Right lung (tissue), 2 donors: ENCODE measurements at regions not wholly inside any gene's neighbourhood (a gene's known extent, or its start where the extent isn't known, plus 50 kb on each side); places are given as distances from the start of the nearest gene placed in this dataset.
"Not testable (repeated sequence)": the region's sequence is repeated elsewhere in the genome, so short reads cannot be mapped to it uniquely, and the experiment has no call there.

Source experiments
- DNase-seq, 2 donors: peaks; one replicate each; pipeline ENCODE4 v3.0.0-alpha.2; 2013

GRCh38 chr2:144989579-144990270 lies 469.8 kb upstream of the ZEB2 start:
- no peak for DNase-seq

GRCh38 chr2:144988591-144988990 lies 468.7 kb upstream of the ZEB2 start:
- no peak for DNase-seq

- no peak for DNase-seq
Observed at GRCh38 chr2:144986691-144987090, 466.8 kb upstream of the ZEB2 start.

- DNase-seq, result no peak
Observed at GRCh38 chr2:144984038-144984437, 464.1 kb upstream of the ZEB2 start.

GRCh38 chr2:144983107-144983506 lies 463.2 kb upstream of the ZEB2 start:
- no peak for DNase-seq

- no peak for DNase-seq
Observed at GRCh38 chr2:144982481-144982880, 462.6 kb upstream of the ZEB2 start.

- DNase-seq, result no peak
Observed at GRCh38 chr2:144975881-144976280, 456.0 kb upstream of the ZEB2 start.

GRCh38 chr2:144972676-144973075 lies 452.8 kb upstream of the ZEB2 start:
- no peak for DNase-seq

- DNase-seq, result peak in 1 of 2 donors; percentile 15
Observed at GRCh38 chr2:144971786-144972335, 451.9 kb upstream of the ZEB2 start.

- DNase-seq, result not testable (repeated sequence)
Observed at GRCh38 chr2:144970410-144970809, 450.5 kb upstream of the ZEB2 start.

- not testable (repeated sequence) for DNase-seq
Observed at GRCh38 chr2:144969564-144969963, 449.6 kb upstream of the ZEB2 start.

GRCh38 chr2:144967961-144968360 lies 448.0 kb upstream of the ZEB2 start:
- DNase-seq, result no peak

- DNase-seq, result no peak
Observed at GRCh38 chr2:144965172-144965571, 445.3 kb upstream of the ZEB2 start.

GRCh38 chr2:144963031-144963430 lies 443.1 kb upstream of the ZEB2 start:
- DNase-seq, result no peak

GRCh38 chr2:144959416-144959815 lies 439.5 kb upstream of the ZEB2 start:
- no peak for DNase-seq

GRCh38 chr2:144950899-144951560 lies 431.1 kb upstream of the ZEB2 start:
- no peak for DNase-seq

GRCh38 chr2:144948205-144948855 lies 428.4 kb upstream of the ZEB2 start:
- DNase-seq, result no peak

GRCh38 chr2:144947709-144948037 lies 427.8 kb upstream of the ZEB2 start:
- no peak for DNase-seq

- DNase-seq, result no peak
Observed at GRCh38 chr2:144946263-144946662, 426.3 kb upstream of the ZEB2 start.

- DNase-seq, result no peak
Observed at GRCh38 chr2:144944546-144945220, 424.8 kb upstream of the ZEB2 start.

GRCh38 chr2:144943986-144944385 lies 424.1 kb upstream of the ZEB2 start:
- DNase-seq, result no peak

- no peak for DNase-seq
Observed at GRCh38 chr2:144943293-144943941, 423.5 kb upstream of the ZEB2 start.
